HG02610 (cell line): ENCODE measurements at regions not wholly inside any gene's neighbourhood (a gene's known extent, or its start where the extent isn't known, plus 50 kb on each side); places are given as distances from the start of the nearest gene placed in this dataset.
A peak's percentile ranks its signal among the peaks of the same experiment; 100 is the strongest.

ENCODE experiments used
- ATAC-seq: cut with Tn5 transposase; IDR thresholded peaks from one replicate; pipeline ENCODE4 v1.9.1; 2021; ENCODE audit warnings: mild to moderate bottlenecking, moderate library complexity; ENCODE audit not compliant: unreplicated experiment

DNA sequence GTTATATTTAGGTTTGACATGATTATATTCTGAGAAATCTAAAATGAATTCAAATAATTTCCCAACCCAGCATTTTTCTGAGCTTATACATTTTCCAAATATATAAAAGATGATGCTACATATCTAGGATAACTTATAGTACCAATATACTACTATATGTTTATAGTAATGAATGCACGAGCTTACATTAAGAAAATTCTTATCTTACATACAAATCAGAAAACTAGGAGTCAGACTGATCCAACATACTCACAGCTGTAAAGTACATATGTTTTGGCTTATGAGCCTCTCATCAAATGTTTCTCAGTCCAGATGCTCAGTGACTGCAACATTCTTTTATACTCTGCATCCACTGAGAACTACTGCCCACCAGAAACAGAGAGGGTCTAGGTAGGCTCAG is 491.3 kb upstream of the KLF12 start:
- no peak for ATAC-seq

DNA sequence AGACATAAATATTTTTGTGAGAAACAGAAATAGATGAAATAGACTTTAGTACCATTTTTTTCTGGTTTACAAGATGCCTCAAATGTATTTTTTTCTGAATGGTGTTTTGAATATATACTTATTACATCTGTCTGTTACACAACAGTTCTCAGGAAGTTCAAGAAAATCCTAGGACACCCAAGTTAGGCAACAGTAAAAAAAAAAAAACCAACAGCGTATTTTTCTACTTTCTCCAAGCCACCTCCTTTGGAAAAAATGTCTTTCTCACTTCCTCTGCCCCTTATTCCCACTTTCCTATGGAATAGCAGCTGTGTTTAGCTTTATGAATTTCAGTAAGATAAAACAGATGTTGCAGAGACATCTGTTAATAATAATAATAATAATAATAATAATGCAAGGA is 489.6 kb upstream of the KLF12 start:
- no peak for ATAC-seq

- no peak for ATAC-seq
Observed at GRCh38 chr13:74622284-74622683, 488.1 kb upstream of the KLF12 start.

- no peak for ATAC-seq
Observed at GRCh38 chr13:74620711-74621110, 486.5 kb upstream of the KLF12 start.

DNA sequence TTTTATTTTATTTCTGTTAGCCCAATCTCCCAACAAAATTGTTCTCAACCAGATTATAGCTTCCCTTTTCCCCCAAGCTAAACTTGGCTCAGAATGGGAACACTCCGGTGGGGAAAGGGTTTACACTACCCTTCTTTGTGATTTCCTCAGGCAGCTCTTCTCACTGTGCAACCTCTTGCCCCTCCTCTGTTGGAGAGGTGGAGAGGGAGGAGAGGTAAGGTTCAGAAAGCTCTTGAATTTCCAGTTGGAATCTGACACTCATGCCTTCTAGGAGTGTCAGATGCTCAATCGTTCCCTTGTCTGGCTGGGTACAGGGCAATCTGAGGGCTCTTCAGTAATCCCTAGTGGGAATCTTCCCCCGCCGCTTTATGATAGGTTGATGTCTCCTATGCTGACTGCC is 486.1 kb upstream of the KLF12 start:
- no peak for ATAC-seq

DNA sequence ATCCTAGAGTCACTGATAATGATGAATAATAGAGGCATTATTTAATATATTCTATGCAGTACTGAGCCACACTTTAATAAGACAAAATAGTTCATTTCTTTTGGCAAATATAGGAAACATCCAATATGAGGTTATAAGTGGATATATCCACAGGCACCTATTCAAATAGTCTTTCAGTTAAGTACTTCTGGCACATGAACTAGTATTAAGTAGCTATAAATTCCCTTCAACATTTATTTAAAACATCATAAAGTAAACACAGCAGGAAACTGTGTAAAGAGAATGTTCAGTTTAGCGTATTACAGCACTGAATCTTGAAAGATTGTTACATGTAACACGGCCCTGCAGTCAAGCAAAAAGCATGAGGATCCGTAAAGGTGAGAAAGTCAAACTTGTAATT is 463.3 kb upstream of the KLF12 start:
- no peak for ATAC-seq

DNA sequence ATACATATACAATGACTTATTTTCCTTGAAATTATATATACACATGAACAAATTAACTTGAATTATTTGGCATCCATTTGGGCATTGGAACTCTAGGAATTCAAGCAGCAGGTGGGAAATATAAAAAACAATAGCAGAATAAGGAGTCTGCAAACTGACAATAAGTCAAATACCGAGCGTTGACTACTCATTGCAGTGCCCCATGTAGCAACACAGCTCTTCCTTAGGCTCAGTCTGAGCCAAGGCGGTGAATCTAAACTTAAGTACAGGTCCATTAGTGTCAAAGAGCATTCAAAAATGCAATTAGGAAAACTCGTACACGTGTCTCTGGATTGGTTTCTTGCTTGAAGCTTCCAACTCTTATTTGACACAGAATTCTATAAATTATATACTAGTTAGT is 462.5 kb upstream of the KLF12 start:
- no peak for ATAC-seq

- ATAC-seq, result no peak
Observed at GRCh38 chr13:74593688-74594087, 459.5 kb upstream of the KLF12 start.

DNA sequence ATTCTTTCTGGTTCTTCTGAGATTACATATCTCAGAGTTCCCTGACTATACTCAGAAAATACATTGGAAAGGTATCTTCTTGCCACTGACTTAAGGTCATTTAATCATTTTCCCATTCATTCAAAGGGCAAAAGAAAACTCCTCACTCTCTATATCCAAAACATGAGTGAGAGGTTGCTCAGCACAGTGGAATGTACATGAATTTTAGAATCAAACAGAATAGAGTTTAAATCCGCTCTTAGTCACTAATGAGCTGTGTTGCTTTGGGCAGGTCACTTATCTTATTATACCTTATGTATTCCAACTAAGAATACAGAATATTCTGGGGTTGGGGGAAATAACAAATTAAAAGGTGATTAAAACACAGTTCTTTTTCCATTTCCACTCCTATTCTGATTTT is 452.6 kb upstream of the KLF12 start:
- no peak for ATAC-seq

DNA sequence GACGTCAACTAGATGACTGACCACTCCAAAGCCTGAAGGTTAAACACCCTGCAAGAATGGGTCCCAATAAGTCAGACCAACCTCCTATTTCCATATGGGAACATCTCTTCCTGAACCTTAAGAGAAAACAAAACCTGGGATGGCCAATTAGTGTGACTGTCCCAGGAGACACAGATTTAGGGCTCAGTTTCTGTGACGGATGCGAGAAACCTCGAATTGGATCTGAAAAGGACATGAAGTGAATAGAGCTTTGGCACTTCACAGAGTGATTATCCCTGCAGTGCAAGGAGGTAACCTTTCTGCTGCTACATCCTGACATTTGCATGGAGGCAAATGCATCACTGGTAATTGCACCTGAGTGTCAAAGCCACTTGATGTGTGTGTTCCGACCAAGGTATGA is 442.2 kb upstream of the KLF12 start:
- ATAC-seq, result no peak

DNA sequence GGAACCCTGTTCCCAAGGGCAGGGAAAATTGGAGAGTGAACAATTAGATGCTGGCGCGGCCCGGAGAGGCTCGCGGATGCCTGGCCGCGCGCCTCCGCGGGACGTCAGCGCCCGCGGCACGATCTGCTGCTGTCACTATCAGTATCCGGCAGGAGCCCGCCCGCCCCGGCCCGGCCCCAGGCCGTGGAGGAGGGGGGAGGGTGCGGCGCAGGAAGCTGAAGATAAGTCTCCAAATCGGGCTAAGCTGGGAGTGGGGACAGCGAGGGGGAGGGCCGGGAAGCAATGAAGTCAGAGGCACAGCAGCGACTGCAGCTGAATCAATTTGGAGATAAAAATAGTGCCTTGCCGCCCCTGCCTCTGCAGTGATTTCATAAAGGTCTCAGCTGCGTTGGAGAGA is 441.5 kb upstream of the KLF12 start:
- peak; percentile 51 for ATAC-seq

- ATAC-seq, result peak; percentile 17
Observed at GRCh38 chr13:74574964-74575728, 440.9 kb upstream of the KLF12 start.

DNA sequence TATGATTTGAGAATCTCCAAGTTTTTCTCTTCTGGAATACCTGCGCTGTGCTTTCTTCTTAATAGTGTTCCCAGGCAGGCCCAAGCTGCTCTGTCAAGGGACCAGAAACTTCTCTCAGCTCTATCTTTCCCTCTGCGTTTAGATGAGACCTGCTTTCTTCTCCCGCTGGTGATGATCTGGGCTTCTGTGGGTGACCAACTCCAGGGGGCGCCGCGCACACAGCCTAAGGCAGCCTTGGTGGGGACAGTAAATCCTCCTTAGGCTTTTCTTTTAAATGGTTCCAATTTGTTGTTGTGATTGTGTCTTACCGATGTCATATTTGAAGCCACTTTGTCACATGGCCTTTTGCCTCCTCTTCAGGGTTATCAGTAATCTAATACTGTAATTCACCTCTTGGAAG is 439.4 kb upstream of the KLF12 start:
- ATAC-seq, result no peak

DNA sequence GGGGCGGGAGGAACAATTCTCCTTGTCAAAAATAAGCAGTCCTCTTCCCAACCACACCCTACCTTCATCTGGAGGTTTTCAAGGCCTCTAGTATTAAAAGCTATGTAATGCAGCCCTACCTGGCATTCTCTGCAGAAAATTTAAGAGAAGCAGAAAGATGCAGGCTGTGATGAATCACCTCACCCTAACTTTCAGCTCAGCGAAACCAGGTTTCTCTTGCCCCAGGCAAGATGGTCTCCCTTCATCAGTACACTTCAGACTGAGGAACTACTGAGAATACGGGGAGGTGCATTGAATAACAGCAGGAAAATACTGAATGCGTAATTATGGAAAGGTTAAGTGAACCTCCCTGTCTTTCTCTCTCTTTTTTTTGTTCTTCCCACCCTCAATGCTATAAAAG is 437.6 kb upstream of the KLF12 start:
- ATAC-seq, result no peak

GRCh38 chr13:74570834-74571233 is 436.6 kb upstream of the KLF12 start:
- no peak for ATAC-seq

- ATAC-seq, result no peak
Observed at GRCh38 chr13:74570046-74570445, 435.8 kb upstream of the KLF12 start.

DNA sequence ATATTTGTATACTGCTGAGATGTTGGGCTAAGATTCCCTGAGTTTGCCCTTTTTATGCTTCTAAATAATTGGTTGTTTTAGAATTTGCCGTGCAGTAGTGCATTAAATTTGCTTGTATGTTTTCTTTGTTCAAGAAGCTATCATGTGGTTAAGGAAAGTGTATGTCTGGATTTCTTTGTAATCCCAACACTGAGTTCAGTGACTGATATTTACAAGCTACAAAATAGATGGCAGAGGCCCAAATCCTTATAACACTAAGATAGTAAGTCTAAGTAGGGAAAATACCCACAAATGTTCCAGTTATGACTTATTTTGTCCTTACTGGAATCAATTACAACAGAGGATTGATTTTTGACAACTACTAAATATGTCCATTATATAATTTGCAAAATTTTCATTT is 435.0 kb upstream of the KLF12 start:
- no peak for ATAC-seq

DNA sequence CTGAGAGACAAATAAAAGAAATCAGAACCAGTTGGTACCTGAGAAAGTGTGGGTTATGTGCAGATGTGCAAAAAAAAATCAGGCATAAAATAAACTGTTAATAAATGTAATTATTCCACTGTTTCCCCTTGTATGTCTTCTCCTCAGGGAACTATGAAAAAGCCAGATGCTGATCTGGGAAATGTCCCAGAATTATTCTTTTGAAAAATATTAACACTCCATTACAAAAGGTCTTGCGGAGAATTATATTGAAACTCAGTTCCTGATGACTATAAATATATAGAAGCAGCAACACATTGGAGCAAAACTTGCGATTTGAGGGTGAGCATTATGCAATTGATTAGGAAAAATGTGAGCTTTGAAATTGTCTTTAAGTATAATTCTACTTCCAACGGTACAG is 433.3 kb upstream of the KLF12 start:
- no peak for ATAC-seq

- no peak for ATAC-seq
Observed at GRCh38 chr13:74562381-74562780, 428.2 kb upstream of the KLF12 start.

DNA sequence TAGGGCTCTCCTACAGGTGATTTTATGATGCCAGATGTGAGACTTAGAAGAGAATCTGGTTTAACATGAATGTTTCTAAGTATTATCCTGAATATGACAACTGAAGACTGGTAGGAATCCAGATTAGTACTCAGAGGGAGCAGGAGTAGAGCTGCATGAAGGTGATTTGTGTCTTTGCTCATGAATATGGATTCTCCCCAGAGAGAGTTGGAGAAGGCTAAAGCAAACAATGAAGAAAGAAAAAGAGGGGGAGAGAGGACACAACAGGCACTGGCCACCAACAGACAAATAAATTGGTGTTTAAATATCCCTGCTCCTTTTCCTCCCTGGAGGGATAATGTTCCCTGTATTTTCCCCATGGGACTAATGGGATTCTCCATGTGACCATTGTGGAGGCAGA is 427.0 kb upstream of the KLF12 start:
- no peak for ATAC-seq

GRCh38 chr13:74560325-74560724 is 426.1 kb upstream of the KLF12 start:
- no peak for ATAC-seq

DNA sequence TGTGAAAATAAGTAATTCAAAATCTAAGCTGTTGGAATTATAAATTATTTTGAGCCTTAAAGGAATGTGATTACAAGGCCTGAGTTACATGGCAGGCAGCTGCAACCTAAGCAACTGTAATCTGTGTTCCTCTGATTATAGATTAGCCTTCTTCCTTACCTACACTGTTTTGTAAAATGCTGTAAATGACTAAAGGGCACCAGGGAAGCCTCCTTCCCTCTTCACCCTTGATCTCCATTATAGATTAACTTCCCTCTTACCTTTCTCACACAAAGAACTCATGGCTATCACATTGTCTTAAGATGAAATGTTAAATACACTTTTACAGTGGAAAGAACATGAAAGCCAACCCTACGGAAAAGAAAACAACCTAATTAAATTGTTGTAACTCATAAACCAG is 423.7 kb upstream of the KLF12 start:
- ATAC-seq, result no peak

GRCh38 chr13:74555651-74556420 is 421.6 kb upstream of the KLF12 start:
- no peak for ATAC-seq
